ENCODE measurements at regions not wholly inside any gene's neighbourhood (a gene's known extent, or its start where the extent isn't known, plus 50 kb on each side); places are given as distances from the start of the nearest gene placed in this dataset.

- Mint-ChIP-seq H3K9me3 (peaks cover 2 to 3% of the 10 kb centered on the region in 2 donors), H3K36me3 (no peaks in the 10 kb centered on the region), H3K27ac (no peak overlapping the region), H3K4me1 (peaks cover 9 to 11% of the 10 kb centered on the region in 2 donors), H3K4me3 (no peak overlapping the region), H3K27me3 (ENCODE audit: low read depth in 2 of 2) (peaks cover 27 to 63% of the 10 kb centered on the region in 2 donors)
- ATAC-seq: no peak
- WGBS (ENCODE audit: insufficient coverage): 93% methylated on average over 1 of the region's 1 CpG
- DNase-seq: no peak
- intact Hi-C loops (cut with micrococcal nuclease): no loop called here
- TF ChIP-seq, protein P1, sequence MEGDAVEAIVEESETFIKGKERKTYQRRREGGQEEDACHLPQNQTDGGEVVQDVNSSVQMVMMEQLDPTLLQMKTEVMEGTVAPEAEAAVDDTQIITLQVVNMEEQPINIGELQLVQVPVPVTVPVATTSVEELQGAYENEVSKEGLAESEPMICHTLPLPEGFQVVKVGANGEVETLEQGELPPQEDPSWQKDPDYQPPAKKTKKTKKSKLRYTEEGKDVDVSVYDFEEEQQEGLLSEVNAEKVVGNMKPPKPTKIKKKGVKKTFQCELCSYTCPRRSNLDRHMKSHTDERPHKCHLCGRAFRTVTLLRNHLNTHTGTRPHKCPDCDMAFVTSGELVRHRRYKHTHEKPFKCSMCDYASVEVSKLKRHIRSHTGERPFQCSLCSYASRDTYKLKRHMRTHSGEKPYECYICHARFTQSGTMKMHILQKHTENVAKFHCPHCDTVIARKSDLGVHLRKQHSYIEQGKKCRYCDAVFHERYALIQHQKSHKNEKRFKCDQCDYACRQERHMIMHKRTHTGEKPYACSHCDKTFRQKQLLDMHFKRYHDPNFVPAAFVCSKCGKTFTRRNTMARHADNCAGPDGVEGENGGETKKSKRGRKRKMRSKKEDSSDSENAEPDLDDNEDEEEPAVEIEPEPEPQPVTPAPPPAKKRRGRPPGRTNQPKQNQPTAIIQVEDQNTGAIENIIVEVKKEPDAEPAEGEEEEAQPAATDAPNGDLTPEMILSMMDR (IDR thresholded peaks at IDR 0.05): no peak
- Histone ChIP-seq H3K27me3 (ENCODE audit: control insufficient read depth, insufficient read depth, low read length) (no peaks in the 10 kb centered on the region), H3K9me3 (ENCODE audit: control insufficient read depth, insufficient read depth, low read length) (peaks cover 9% of the 10 kb centered on the region), H3K27ac (ENCODE audit: low read length) (no peak overlapping the region), H3K4me1 (ENCODE audit: control insufficient read depth, insufficient read depth, low read length) (peaks cover 11% of the 10 kb centered on the region), H3K36me3 (ENCODE audit: control insufficient read depth, insufficient read depth, low read length) (no peaks in the 10 kb centered on the region), H3K4me3 (ENCODE audit: low read length) (no peak overlapping the region)
Measured at GRCh38 chr20:43776691-43777090, 49.9 kb upstream of the GTSF1L start.

Measured in natural killer cell (primary cell).